Brain microvascular endothelial cell (primary cell): ENCODE measurements at regions not wholly inside any gene's neighbourhood (a gene's known extent, or its start where the extent isn't known, plus 50 kb on each side); places are given as distances from the start of the nearest gene placed in this dataset.

Source experiments
- DNase-seq: peaks from one replicate; pipeline ENCODE4 v3.0.0-alpha.2; 2020
- H3K27ac ChIP-seq: fragments of 250-450 bp; sonication (Bioruptor Pico); 2 replicates; pipeline ENCODE4 v1.5.1; 2020; ENCODE audit warnings: mild to moderate bottlenecking, moderate library complexity
- H3K27me3 ChIP-seq: fragments of 250-450 bp; sonication (Bioruptor Pico); replicated peaks from 2 replicates; pipeline ENCODE4 v1.5.1; 2020; ENCODE audit warnings: mild to moderate bottlenecking
- H3K36me3 ChIP-seq: fragments of 250-450 bp; sonication (Bioruptor Pico); replicated peaks from 2 replicates; pipeline ENCODE4 v1.5.1; 2020; ENCODE audit warnings: mild to moderate bottlenecking
- H3K4me3 ChIP-seq: 2 replicates; pipeline ENCODE4 v1.5.1; 2011; ENCODE audit warnings: low read depth, mild to moderate bottlenecking, control low read depth, low read length, moderate library complexity
- in situ Hi-C: cut with HindIII; loops from 2 replicates; pipeline ENCODE4 v1.10.0; 2017; ENCODE audit warnings: low sequenced_read_pairs, low pct_ligation_motif_present
- TF ChIP-seq, protein P1 (sequence below): IDR thresholded peaks from 2 replicates; pipeline ENCODE4 v1.5.1; 2011; ENCODE audit warnings: low read depth, mild to moderate bottlenecking, moderate library complexity, low read length, control low read depth, inconsistent platforms; ENCODE audit errors: missing control alignments

DNA sequence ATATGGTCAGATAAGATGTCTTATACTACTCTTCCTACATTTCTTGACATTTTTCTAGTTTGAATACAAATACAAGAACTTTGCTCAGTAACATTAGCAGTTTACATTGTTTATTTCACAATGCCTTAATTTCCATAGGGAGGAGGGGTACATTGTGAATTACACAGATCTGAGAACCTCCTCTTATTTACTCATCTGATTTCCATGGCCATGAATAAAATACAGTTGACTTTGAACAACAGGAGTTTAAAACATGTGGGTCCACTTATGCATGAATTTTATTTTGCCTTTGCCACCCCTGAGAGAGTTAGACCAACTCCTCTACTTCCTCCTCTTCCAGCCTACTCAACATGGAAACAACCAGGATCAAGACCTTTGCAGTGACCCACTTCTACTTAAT lies 67.7 kb downstream of the MGST1 start:
- no peaks in the 10 kb centered on the region for H3K36me3 ChIP-seq
- H3K27ac ChIP-seq, result no peak overlapping the region
- in situ Hi-C loops, result no loop called here
- H3K27me3 ChIP-seq, result no peaks in the 10 kb centered on the region
- no peak for DNase-seq
- TF ChIP-seq, protein P1, sequence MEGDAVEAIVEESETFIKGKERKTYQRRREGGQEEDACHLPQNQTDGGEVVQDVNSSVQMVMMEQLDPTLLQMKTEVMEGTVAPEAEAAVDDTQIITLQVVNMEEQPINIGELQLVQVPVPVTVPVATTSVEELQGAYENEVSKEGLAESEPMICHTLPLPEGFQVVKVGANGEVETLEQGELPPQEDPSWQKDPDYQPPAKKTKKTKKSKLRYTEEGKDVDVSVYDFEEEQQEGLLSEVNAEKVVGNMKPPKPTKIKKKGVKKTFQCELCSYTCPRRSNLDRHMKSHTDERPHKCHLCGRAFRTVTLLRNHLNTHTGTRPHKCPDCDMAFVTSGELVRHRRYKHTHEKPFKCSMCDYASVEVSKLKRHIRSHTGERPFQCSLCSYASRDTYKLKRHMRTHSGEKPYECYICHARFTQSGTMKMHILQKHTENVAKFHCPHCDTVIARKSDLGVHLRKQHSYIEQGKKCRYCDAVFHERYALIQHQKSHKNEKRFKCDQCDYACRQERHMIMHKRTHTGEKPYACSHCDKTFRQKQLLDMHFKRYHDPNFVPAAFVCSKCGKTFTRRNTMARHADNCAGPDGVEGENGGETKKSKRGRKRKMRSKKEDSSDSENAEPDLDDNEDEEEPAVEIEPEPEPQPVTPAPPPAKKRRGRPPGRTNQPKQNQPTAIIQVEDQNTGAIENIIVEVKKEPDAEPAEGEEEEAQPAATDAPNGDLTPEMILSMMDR, result no peak
- H3K4me3 ChIP-seq, result no peak overlapping the region

DNA sequence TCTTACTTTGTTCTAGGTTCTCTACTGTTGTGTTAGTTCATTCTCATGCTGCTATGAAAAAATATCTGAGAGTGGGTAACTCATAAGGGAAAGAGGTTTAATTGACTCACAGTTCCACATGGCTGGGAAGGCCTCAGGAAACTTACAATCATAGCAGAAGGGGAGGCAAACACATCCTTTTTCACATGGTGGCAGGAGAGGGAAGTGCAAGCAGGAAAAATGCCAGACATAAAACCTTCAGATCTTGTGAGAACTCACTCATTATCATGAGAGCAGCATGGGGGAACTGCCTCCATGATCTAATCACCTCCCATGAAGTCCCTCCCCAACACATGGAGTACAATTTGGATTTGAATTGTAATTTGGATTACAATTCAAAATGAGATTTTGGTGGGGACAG lies 69.6 kb downstream of the MGST1 start:
- H3K27ac ChIP-seq, result no peak overlapping the region
- H3K4me3 ChIP-seq, result no peak overlapping the region
- in situ Hi-C loops, result no loop called here
- H3K36me3 ChIP-seq, result no peaks in the 10 kb centered on the region
- no peak for DNase-seq
- TF ChIP-seq, protein P1, result no peak
- H3K27me3 ChIP-seq, result no peaks in the 10 kb centered on the region

DNA sequence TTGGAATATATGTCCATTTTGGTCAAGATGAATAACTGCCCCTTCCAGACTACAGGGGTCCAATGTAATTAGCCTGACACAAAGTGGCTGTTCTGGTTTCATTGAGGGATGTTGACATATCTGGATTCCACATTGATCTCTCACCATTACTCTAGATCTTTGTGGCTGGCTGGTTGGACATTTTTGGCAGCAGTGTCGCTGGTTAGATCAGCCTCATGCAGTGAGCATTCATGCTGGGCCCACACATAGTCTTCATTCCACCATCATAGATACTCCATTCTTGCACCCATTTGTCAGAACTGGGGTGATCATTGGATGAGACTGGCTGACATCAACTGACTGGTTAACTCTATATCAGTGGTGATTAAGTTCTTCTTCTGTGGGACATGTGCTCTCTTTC lies 74.4 kb downstream of the MGST1 start:
- no peak overlapping the region for H3K27ac ChIP-seq
- H3K27me3 ChIP-seq, result no peaks in the 10 kb centered on the region
- TF ChIP-seq, protein P1, result no peak
- DNase-seq, result peak; percentile 2
- H3K36me3 ChIP-seq, result no peaks in the 10 kb centered on the region
- in situ Hi-C loops, result no loop called here
- H3K4me3 ChIP-seq, result no peak overlapping the region

DNA sequence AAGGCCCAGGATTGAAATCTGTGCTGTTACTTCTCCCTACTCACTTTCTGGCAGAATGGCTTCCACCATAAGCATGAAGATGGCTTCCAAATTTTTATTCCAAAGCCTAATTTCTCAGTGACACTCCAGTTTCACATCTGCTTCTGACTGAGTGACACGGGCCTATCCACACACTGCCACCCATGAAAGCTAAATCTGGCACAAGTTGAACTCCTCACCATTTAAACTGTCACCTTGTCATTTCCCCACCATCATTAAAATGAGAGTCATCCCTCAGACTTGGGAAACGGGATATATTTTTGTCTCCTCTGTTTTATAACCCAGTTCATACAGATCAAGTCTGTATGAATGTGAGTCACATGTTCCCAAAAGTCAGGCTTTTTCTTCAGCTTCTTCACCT lies 77.1 kb downstream of the MGST1 start:
- no peak overlapping the region for H3K4me3 ChIP-seq
- TF ChIP-seq, protein P1, result no peak
- no peak overlapping the region for H3K27ac ChIP-seq
- DNase-seq, result no peak
- in situ Hi-C loops, result no loop called here
- no peaks in the 10 kb centered on the region for H3K36me3 ChIP-seq
- no peaks in the 10 kb centered on the region for H3K27me3 ChIP-seq

DNA sequence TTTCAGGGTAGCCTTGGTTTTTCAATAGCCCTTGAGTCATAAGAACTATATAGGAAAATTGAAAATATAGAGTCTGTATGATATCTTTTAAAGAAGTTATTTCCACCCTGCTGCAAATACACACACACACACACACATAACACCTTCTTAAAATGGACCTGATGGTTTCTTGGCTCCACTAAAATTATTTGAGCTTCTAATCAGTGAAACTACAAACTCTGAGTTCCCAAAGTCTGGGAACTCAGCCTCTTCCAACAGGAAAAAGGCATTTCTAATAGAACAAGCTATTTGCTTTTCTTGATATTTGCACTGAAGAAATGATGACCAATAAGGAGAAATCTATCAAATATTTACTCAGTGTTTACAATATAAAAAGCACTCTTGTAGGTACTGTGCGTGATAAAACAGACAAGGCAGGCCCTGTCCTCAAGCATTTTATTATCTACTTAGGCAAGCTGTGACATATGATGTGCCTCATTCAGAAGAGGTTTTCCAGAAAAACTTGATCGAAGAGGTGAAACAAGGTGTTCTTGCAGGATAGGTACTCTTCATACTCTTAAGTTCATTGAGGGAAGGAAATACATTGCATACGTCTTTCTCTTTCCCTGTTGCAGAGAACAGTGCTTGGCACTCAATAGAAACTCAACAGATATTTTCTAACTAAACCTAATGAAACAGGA lies 88.6 kb downstream of the MGST1 start:
- Histone ChIP-seq H3K4me3 (no peak overlapping the region), H3K27ac (no peak overlapping the region), H3K36me3 (no peaks in the 10 kb centered on the region), H3K27me3 (no peaks in the 10 kb centered on the region)
- TF ChIP-seq, protein P1, result no peak
- in situ Hi-C loops, result no loop called here
- DNase-seq, result no peak

DNA sequence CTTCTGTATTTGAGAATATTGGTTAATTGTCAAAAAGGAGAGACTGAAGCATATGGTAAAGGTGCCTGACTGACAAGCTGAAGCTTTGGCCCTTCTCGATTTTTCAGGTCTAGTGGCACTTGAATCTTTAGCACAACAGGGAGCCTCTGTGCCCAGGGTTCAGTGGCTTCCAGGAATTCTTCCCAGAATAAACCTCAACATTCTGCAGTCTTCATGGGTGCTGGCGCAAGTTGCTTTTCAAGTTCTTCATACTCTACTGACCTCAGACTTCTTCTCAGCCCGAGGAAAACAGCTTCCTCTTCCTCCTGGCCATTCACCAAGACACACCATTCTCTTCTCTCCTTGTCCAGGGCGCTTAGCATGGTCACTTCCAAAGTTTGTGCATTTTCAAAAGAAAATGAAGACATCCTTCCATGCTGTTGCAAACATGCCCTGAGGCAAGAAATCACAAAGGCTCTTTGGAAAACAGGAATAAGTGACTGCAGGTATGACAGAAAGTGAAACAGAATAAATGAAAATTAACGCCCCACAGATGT lies 89.9 kb downstream of the MGST1 start:
- TF ChIP-seq, protein P1, result no peak
- in situ Hi-C loops, result no loop called here
- Histone ChIP-seq H3K27ac (no peak overlapping the region), H3K27me3 (no peaks in the 10 kb centered on the region), H3K4me3 (no peak overlapping the region), H3K36me3 (no peaks in the 10 kb centered on the region)
- no peak for DNase-seq
